GM18867 (cell line): ENCODE measurements at regions not wholly inside any gene's neighbourhood (a gene's known extent, or its start where the extent isn't known, plus 50 kb on each side); places are given as distances from the start of the nearest gene placed in this dataset.

Experiments used
- ATAC-seq: cut with Tn5 transposase; IDR thresholded peaks from one replicate; pipeline ENCODE4 v1.9.1; 2021; ENCODE audit warnings: mild to moderate bottlenecking, moderate library complexity; ENCODE audit not compliant: unreplicated experiment

- no peak for ATAC-seq
Observed at GRCh38 chr6:82072751-82073150, 174.8 kb downstream of the IBTK start.

GRCh38 chr6:82072121-82072521 lies 175.4 kb downstream of the IBTK start:
- ATAC-seq = no peak

DNA sequence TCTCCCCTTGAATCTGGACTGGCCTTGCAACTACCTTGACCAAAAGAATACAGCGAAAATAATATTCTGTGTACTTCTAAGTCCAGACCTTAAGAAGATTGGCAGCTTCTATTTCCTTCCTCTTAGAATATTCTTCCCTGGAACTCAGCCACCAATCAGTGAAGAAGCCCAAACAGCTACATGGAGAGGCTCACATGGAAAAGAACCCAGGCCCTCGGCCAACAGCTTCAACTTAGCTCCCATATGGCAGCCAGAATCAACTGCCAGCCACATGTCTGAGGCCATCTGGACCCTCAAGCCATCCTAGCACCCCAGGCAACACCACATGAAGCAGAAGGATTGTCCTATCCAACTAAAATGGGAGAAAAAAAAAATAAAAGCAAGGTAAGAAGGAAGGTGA lies 178.8 kb downstream of the IBTK start:
- ATAC-seq = no peak

- ATAC-seq = peak; percentile 100
Observed at GRCh38 chr6:82066991-82067411, 180.5 kb downstream of the IBTK start.

- no peak for ATAC-seq
Observed at GRCh38 chr6:82066196-82066595, 181.3 kb downstream of the IBTK start.

GRCh38 chr6:82063574-82063973 lies 184.0 kb downstream of the IBTK start:
- ATAC-seq = no peak

DNA sequence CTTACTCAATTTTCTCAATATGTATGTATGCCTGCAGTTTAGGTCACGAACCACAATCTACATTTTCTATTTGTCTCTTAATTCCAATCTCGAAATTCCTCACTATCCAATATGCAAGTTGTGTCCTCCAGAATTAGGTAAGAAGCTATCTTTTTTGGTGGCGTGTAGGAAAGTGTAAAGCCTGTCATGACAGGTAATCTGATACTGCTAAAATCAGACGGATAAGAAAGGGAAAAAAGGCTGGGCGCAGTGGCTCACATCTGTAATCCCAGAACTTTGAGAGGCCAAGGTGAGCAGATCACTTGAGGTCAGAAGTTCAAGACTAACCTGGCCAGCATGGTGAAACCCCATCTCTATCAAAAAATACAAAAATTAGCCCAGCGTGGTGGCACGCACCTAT lies 185.3 kb downstream of the IBTK start:
- ATAC-seq = no peak

DNA sequence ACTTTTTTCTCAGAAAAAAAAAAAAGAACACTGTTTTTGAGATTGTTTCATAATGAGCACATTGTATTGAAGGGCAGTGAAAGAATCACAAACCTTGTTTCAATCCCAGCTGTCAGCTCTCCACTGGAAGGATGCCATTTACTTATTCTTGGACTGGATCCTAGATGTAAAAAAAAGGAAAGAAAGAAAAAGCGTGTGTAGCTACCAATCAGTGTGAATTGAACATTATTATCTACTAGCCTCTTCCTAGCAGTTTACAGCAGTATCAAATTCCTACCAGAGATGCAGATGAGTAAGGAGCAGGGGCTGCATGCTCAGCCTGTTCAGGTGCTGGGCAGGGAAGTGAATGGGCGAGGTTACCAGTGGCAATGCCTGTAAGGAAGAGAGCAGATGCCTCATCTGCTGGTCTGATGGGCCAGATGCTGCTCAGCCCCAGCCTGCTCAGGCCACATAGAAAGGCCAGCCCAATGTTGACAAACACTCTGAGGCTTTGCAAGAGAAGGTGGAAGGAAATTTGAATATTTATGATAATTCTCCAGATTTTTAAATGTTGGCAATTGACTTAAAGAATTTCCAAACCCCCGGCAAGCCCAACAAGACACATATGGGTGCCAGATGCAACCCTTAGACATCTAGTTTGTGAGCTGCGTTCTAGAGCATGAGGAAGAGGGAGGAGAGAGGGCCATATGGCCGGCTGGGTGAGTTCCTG lies 189.5 kb downstream of the IBTK start:
- ATAC-seq = no peak

DNA sequence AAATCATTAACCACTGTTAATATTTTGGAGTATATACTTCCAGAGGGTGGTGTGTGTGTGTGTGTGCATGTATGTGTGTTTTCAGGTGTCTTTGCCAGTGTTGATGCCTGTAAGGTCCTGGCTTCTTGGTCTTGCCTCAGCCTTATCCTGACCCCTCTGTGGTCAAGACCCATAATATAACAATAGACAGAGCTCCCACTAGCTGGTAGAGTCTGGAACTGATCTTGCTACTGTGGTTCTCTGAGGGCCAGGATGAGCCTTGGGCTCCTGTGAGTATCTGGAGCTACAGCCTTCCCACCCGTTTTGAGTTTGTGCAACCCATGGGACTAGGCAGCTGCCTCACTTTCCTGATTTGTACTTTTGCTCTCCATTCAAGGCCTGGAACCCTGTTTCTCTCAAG lies 191.0 kb downstream of the IBTK start:
- ATAC-seq = no peak

GRCh38 chr6:82045965-82046756 lies 201.4 kb downstream of the IBTK start:
- no peak for ATAC-seq

DNA sequence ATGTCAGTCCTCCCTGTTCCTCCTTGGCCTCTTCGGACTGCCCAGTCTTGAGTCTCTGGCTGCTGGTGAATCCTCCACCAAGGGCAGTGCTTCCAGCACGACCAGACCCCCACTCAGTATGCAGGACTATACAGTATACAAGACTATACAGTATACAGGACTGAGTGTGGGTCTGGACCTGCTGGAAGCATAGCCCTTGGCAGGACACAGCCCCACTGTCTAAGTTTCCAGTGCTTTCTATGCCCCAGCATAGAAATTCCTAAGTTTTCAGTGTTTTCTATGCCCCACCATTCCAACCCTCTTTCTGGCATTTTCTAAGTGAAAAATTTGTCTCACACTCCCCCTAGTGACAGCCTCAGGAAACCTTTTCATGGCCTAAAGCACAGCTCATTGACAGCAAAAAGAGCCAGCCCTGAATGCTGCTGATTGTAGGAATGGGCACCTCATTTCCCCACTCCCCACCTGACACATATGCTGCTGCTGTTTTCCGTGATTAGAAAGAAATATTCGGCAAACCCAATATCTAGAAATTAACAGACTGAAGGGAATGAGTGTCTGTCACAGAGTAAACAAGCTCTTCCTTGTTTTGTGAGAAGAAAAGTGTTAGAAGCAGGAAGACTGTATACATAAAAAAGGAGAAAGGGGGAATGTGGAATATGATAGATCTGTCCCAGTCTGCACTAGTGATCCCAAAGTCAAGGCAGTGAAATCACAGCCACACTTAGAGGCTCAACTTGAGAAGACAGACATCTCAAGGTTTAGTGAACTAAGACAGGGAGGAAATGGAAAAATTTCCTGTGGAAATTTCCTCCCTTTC lies 206.9 kb downstream of the IBTK start:
- peak; percentile 90 for ATAC-seq

GRCh38 chr6:82038631-82039030 lies 208.9 kb downstream of the IBTK start:
- ATAC-seq = no peak

GRCh38 chr6:82035526-82035925 lies 212.0 kb downstream of the IBTK start:
- no peak for ATAC-seq

- ATAC-seq = no peak
Observed at GRCh38 chr6:82033631-82034211, 213.8 kb downstream of the IBTK start.

DNA sequence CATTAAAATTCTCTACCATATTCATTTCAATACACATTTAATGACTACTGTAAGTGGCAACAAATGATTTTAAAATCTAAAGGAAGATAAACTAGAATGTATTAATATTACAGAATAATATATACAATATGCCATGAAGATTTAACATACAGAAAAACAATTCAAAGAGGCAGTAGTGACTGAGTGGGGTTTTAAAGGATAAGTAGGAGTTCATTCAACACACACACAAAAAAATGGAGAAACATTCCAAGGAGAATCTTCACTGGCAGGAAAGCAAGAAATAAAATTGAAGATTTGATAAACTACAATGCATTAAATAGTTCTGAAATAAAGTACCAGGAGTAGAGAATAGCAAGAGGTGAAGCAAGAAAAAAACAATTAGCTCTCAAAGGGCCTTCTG lies 215.1 kb downstream of the IBTK start:
- no peak for ATAC-seq

DNA sequence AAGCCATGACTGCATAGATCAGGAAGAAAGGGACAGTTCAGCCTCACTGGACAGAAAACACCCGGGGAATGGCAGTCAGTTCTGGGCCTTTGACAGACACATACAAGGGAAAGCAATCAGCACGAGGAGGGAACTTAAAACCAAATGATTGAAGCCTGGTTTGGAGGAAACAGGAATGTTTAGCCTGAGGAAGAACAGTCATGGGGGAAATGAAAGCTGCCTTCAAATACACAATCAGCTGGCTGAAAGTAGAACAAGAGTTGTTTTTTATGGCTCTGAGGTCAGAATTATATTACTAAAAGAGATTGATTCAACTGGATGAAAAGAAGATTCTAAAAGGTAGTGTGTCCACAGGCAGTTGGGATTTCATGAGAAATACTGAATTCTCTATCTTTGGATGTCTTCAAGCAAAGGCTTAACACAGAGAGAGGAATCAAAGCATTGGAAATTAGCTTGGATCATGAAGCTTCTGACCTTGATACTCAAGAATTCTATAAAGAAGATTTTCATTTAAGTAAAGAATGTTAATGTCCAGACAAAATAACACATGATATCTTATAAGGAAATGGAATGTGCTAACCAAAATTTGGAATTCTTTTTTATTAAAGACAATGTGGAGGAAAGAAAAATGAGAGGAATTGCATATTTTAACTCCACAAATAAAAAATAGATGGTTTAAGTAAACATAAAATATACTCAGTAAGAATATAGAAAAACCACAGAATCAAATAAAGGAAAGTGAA lies 216.6 kb downstream of the IBTK start:
- no peak for ATAC-seq

- no peak for ATAC-seq
Observed at GRCh38 chr6:82030301-82030700, 217.2 kb downstream of the IBTK start.

- no peak for ATAC-seq
Observed at GRCh38 chr6:82025271-82025670, 222.3 kb downstream of the IBTK start.

- no peak for ATAC-seq
Observed at GRCh38 chr6:82022614-82023129, 224.9 kb downstream of the IBTK start.

DNA sequence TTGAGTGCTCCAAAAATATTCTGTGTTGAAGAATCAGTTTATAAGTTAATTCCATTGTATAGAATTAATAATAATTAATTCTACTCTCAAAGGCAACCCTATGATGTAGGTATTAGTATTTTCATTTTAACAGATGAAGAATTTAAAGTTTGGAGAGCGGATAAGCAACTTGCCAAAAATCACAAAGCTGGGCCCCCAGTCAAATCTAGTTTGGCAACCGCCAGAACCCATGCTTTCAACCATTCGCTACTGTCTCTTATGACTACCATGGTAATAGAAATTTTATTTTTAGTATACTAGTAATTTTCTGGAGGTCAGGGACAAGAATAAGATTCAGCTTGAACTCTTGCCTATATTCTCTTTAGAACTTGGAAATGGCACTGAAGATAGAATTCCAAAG lies 229.8 kb downstream of the IBTK start:
- ATAC-seq = no peak
